ENCODE measurements at regions not wholly inside any gene's neighbourhood (a gene's known extent, or its start where the extent isn't known, plus 50 kb on each side); places are given as distances from the start of the nearest gene placed in this dataset.

- WGBS, 2 experiments (ENCODE audit: extremely low coverage in 2 of 2, insufficient read length in 1 of 2): 55% methylated on average over 4 of the region's 10 CpGs; no CpG with 5 or more reads in 1 of the 2 experiments
- in situ Hi-C loops (cut with MboI; ENCODE audit: low sequenced_read_pairs) (no loop called here), dilution Hi-C loops (cut with HindIII; ENCODE audit: low sequenced_read_pairs, unreplicated experiment) (no loop called here), intact Hi-C loops (cut with micrococcal nuclease) (no loop called here)
- DNase-seq (no peak), ATAC-seq (ENCODE audit: low read depth) (no peak)
- no peak overlapping the region for H2BK120ac ChIP-seq (ENCODE audit: low read depth, low read length)
- H2AFZ ChIP-seq (replicated peaks; ENCODE audit: low read length, poor library complexity): no peak overlapping the region
- TF ChIP-seq RFX5 (IDR thresholded peaks at IDR 0.05; ENCODE audit: low read depth, low read length) (no peak), MAZ (IDR thresholded peaks at IDR 0.05; ENCODE audit: borderline replicate concordance, low read depth, low read length) (no peak), CHD1 (IDR thresholded peaks at IDR 0.05; ENCODE audit: low read depth, low read length) (no peak), CTCF (conservative IDR thresholded peaks at IDR 0.05; ENCODE audit: low read depth, low read length) (no peak), RAD21 (IDR thresholded peaks at IDR 0.05; ENCODE audit: low read length) (no peak), MXI1 (IDR thresholded peaks at IDR 0.05; ENCODE audit: borderline replicate concordance, low read depth, low read length) (no peak), USF2 (IDR thresholded peaks at IDR 0.05; ENCODE audit: low read depth, low read length) (no peak), NFE2L2 (IDR thresholded peaks at IDR 0.05; ENCODE audit: low read depth, low read length) (no peak), MAFK (IDR thresholded peaks at IDR 0.05; ENCODE audit: low read depth, low read length) (no peak), CEBPB (IDR thresholded peaks at IDR 0.05; ENCODE audit: low read depth, low read length) (no peak)
- H3K18ac ChIP-seq (ENCODE audit: low read depth, low read length): no peak overlapping the region
- BruUV-seq (replicated peaks): no TSS peak
- H3K27ac ChIP-seq (ENCODE audit: insufficient read depth, low read length): no peak overlapping the region
- no peak overlapping the region for H2AK9ac ChIP-seq (replicated peaks; ENCODE audit: low read depth, low read length, poor library complexity)
- no peaks in the 10 kb centered on the region for H3K36me3 ChIP-seq (ENCODE audit: control insufficient read depth, insufficient read depth, low read length)
- no peak overlapping the region for H4K5ac ChIP-seq (ENCODE audit: low read depth, low read length)
- no peak overlapping the region for H3K56ac ChIP-seq (ENCODE audit: extremely low read depth, insufficient read depth, low read length)
- no peak overlapping the region for H3K4me2 ChIP-seq (ENCODE audit: low read depth, low read length)
- peaks cover 57% of the 10 kb centered on the region for H3K9me3 ChIP-seq (ENCODE audit: control insufficient read depth, insufficient read depth, low read length)
- H3K14ac ChIP-seq (replicated peaks; ENCODE audit: low read depth, low read length): no peak overlapping the region
- no peak overlapping the region for H3K4ac ChIP-seq (ENCODE audit: low read depth, low read length)
- H3K27me3 ChIP-seq (ENCODE audit: control insufficient read depth, insufficient read depth, low read length): no peaks in the 10 kb centered on the region
- CTCF ChIA-PET: no interaction called here
- no peak overlapping the region for H3K23ac ChIP-seq (ENCODE audit: low read depth, low read length)
- H2BK15ac ChIP-seq (ENCODE audit: low read depth, low read length): no peak overlapping the region
- H3K79me1 ChIP-seq (ENCODE audit: low read depth in 1 of 2, low read length in 2 of 2): no peaks in the 10 kb centered on the region
- no peak overlapping the region for H2AK5ac ChIP-seq (ENCODE audit: low read depth, low read length)
- no peak overlapping the region for H3K4me3 ChIP-seq (ENCODE audit: insufficient read depth, low read depth, low read length)
- no peaks in the 10 kb centered on the region for H4K20me1 ChIP-seq (ENCODE audit: insufficient read depth, low read length)
- no peak overlapping the region for H3K9ac ChIP-seq (ENCODE audit: low read depth, low read length)
- no peak overlapping the region for H2BK5ac ChIP-seq (ENCODE audit: low read depth, low read length, poor library complexity, severe bottlenecking)
- H2BK20ac ChIP-seq (ENCODE audit: low read depth, low read length): no peak overlapping the region
- no peak overlapping the region for H4K91ac ChIP-seq (ENCODE audit: insufficient read depth, low read depth, low read length)
- POLR2A ChIA-PET (ENCODE audit: unreplicated experiment): no interaction called here
- no peak overlapping the region for H4K8ac ChIP-seq (ENCODE audit: low read depth in 2 of 2, low read length in 2 of 2)
- no peaks in the 10 kb centered on the region for H3K4me1 ChIP-seq (ENCODE audit: control insufficient read depth, insufficient read depth, low read length)
- H3K9me1 ChIP-seq (ENCODE audit: insufficient read depth, low read length): no peaks in the 10 kb centered on the region
Observed at GRCh38 chr6:168387426-168387825, 53.6 kb upstream of the SMOC2 start.
